ENCODE measurements at regions not wholly inside any gene's neighbourhood (a gene's known extent, or its start where the extent isn't known, plus 50 kb on each side); places are given as distances from the start of the nearest gene placed in this dataset.
"Not testable (repeated sequence)": the region's sequence is repeated elsewhere in the genome, so short reads cannot be mapped to it uniquely, and the experiment has no call there.

GRCh38 chr21:13936033-13936937 lies 274.5 kb downstream of the LIPI start:
- DNase-seq; in situ Hi-C loops (cut with MboI; ENCODE audit: low pct_unique_long_range_greater_than_20kb, low sequenced_read_pairs): not testable (repeated sequence)

- DNase-seq; in situ Hi-C loops (cut with MboI; ENCODE audit: low pct_unique_long_range_greater_than_20kb, low sequenced_read_pairs): not testable (repeated sequence)
Observed at GRCh38 chr21:13935396-13936032, 275.2 kb downstream of the LIPI start.

GRCh38 chr21:13934887-13935342 lies 275.8 kb downstream of the LIPI start:
- DNase-seq; in situ Hi-C loops (cut with MboI; ENCODE audit: low pct_unique_long_range_greater_than_20kb, low sequenced_read_pairs): not testable (repeated sequence)

- in situ Hi-C loops (cut with MboI; ENCODE audit: low pct_unique_long_range_greater_than_20kb, low sequenced_read_pairs) = not testable (repeated sequence)
- peak; percentile 16 for DNase-seq
Observed at GRCh38 chr21:13923175-13923574, 287.6 kb downstream of the LIPI start.

GRCh38 chr21:13921455-13921854 lies 289.3 kb downstream of the LIPI start:
- in situ Hi-C loops (cut with MboI; ENCODE audit: low pct_unique_long_range_greater_than_20kb, low sequenced_read_pairs); DNase-seq: not testable (repeated sequence)

GRCh38 chr21:13907385-13907784 lies 297.8 kb downstream of the POTED start:
- DNase-seq; in situ Hi-C loops (cut with MboI; ENCODE audit: low pct_unique_long_range_greater_than_20kb, low sequenced_read_pairs): not testable (repeated sequence)

GRCh38 chr21:13896596-13897247 lies 287.1 kb downstream of the POTED start:
- DNase-seq; in situ Hi-C loops (cut with MboI; ENCODE audit: low pct_unique_long_range_greater_than_20kb, low sequenced_read_pairs): not testable (repeated sequence)

- DNase-seq; in situ Hi-C loops (cut with MboI; ENCODE audit: low pct_unique_long_range_greater_than_20kb, low sequenced_read_pairs): not testable (repeated sequence)
Observed at GRCh38 chr21:13893617-13894016, 284.0 kb downstream of the POTED start.

GRCh38 chr21:13893025-13893424 lies 283.4 kb downstream of the POTED start:
- in situ Hi-C loops (cut with MboI; ENCODE audit: low pct_unique_long_range_greater_than_20kb, low sequenced_read_pairs); DNase-seq: not testable (repeated sequence)

- DNase-seq; in situ Hi-C loops (cut with MboI; ENCODE audit: low pct_unique_long_range_greater_than_20kb, low sequenced_read_pairs): not testable (repeated sequence)
Observed at GRCh38 chr21:13892146-13892751, 282.7 kb downstream of the POTED start.

GRCh38 chr21:13889176-13889575 lies 279.6 kb downstream of the POTED start:
- in situ Hi-C loops (cut with MboI; ENCODE audit: low pct_unique_long_range_greater_than_20kb, low sequenced_read_pairs); DNase-seq: not testable (repeated sequence)

- in situ Hi-C loops (cut with MboI; ENCODE audit: low pct_unique_long_range_greater_than_20kb, low sequenced_read_pairs); DNase-seq: not testable (repeated sequence)
Observed at GRCh38 chr21:13883641-13884395, 274.2 kb downstream of the POTED start.

GRCh38 chr21:13877503-13877902 lies 267.9 kb downstream of the POTED start:
- DNase-seq; in situ Hi-C loops (cut with MboI; ENCODE audit: low pct_unique_long_range_greater_than_20kb, low sequenced_read_pairs): not testable (repeated sequence)

GRCh38 chr21:13876999-13877398 lies 267.4 kb downstream of the POTED start:
- in situ Hi-C loops (cut with MboI; ENCODE audit: low pct_unique_long_range_greater_than_20kb, low sequenced_read_pairs); DNase-seq: not testable (repeated sequence)

GRCh38 chr21:13874001-13874400 lies 264.4 kb downstream of the POTED start:
- DNase-seq; in situ Hi-C loops (cut with MboI; ENCODE audit: low pct_unique_long_range_greater_than_20kb, low sequenced_read_pairs): not testable (repeated sequence)

- in situ Hi-C loops (cut with MboI; ENCODE audit: low pct_unique_long_range_greater_than_20kb, low sequenced_read_pairs) = no loop called here
- DNase-seq = no peak
Observed at GRCh38 chr21:13854638-13855037, 245.1 kb downstream of the POTED start.

- DNase-seq; in situ Hi-C loops (cut with MboI; ENCODE audit: low pct_unique_long_range_greater_than_20kb, low sequenced_read_pairs): not testable (repeated sequence)
Observed at GRCh38 chr21:13850808-13851207, 241.2 kb downstream of the POTED start.

GRCh38 chr21:13849489-13849888 lies 239.9 kb downstream of the POTED start:
- in situ Hi-C loops (cut with MboI; ENCODE audit: low pct_unique_long_range_greater_than_20kb, low sequenced_read_pairs); DNase-seq: not testable (repeated sequence)

All from KBM-7 (cell line).